Heart right ventricle (tissue), 16 donors: ENCODE measurements at regions not wholly inside any gene's neighbourhood (a gene's known extent, or its start where the extent isn't known, plus 50 kb on each side); places are given as distances from the start of the nearest gene placed in this dataset.
"Not testable (repeated sequence)": the region's sequence is repeated elsewhere in the genome, so short reads cannot be mapped to it uniquely, and the experiment has no call there.

ENCODE experiments used
- ATAC-seq, 8 donors: fragments of 200-7000 bp; cut with Tn5 transposase; one replicate each; pipeline ENCODE4 v1.9.1; 2020; ENCODE audit warnings: mild to moderate bottlenecking in 8 of 8, moderate library complexity in 8 of 8, moderate number of reproducible peaks in 1 of 8
- DNase-seq, 2 donors: peaks; one replicate each; pipeline ENCODE4 v3.0.0-alpha.2; 2020
- H3K27ac ChIP-seq, 10 donors: fragments of 200-600 bp; sonication (generic) in 2 of 10; one replicate each; pipeline versions ENCODE4 v1.5.0 to v1.8.0; 2020 to 2022; ENCODE audit warnings: mild to moderate bottlenecking in 3 of 10
- H3K27me3 ChIP-seq, 7 donors: fragments of 200-600 bp; one replicate each; pipeline ENCODE4 v1.8.0; 2021 to 2022; ENCODE audit warnings: mild to moderate bottlenecking in 2 of 7
- H3K36me3 ChIP-seq, 9 donors: fragments of 200-600 bp; sonication (generic) in 1 of 9; one replicate each; pipeline versions ENCODE4 v1.5.0 to v1.8.0; 2020 to 2022; ENCODE audit warnings: mild to moderate bottlenecking in 2 of 9
- H3K4me1 ChIP-seq, 9 donors: fragments of 200-600 bp; sonication (generic) in 1 of 9; one replicate each; pipeline versions ENCODE4 v1.5.0 to v1.8.0; 2020 to 2022; ENCODE audit warnings: mild to moderate bottlenecking in 4 of 9
- H3K4me3 ChIP-seq, 10 donors: fragments of 200-600 bp; sonication (generic) in 2 of 10; one replicate each; pipeline versions ENCODE4 v1.5.0 to v1.8.0; 2020 to 2022; ENCODE audit warnings: mild to moderate bottlenecking in 7 of 10, moderate library complexity in 2 of 10
- H3K9me3 ChIP-seq, 11 donors: fragments of 200-600 bp in 10 of 11; sonication (generic) in 2 of 11; one replicate each; pipeline versions ENCODE4 v1.5.0 to v1.8.0; 2013 to 2022; ENCODE audit warnings: mild to moderate bottlenecking in 2 of 11, control low read depth in 1 of 11, moderate library complexity in 1 of 11
- CTCF ChIP-seq, 9 donors: fragments of 200-600 bp; sonication (generic) in 2 of 9; IDR thresholded peaks; one replicate each; pipeline versions ENCODE4 v1.5.0 to v1.8.0; 2021 to 2022; ENCODE audit warnings: antibody characterized with exemption in 9 of 9, mild to moderate bottlenecking in 5 of 9, moderate library complexity in 1 of 9
- WGBS, 2 donors: extraction: QIAGEN DNeasy Blood & Tissue Kit; methylation state at CpG; one replicate each; pipeline ENCODE4 v1.1.7; 2013; ENCODE audit warnings: inconsistent platforms in 1 of 2; 5-methylcytosine and 5-hydroxymethylcytosine counted together
- intact Hi-C, 10 donors: fragments of 100-400 bp; cut with DNase I; formaldehyde crosslinking; loops; one replicate each; pipeline versions ENCODE4 v1.11.1 to v1.14.2; 2022
- donor health status: Arrhythmogenic right ventricular cardiomyopathy.
- donor health status: ischemic (EF 13 %, LVEDD 7.1; RV severe dilation, severe dysfunction).
- donor health status: healthy with polysubstance abuse.
- donor health status: DM: no; HTN: yes; CAD: no.
- donor health status: DM: no; HTN: no; CAD: no.
- donor health status: ischemic (EF 25% LVEDD 6.9; RV normal size, moderate dysfunction).
- donor health status: ischemic (EF 25% LVEDD 5.7; RV mildly dilated, moderate dysfunction).
- donor health status: healthy.
- donor health status: DM: yes; HTN: yes; CAD: no.
- donor health status: Ischemic cardiomyopathy.
- donor health status: ischemic (EF 35%, LVEDD 5.7; RV mildly dilated, moderate dysfunction).
- donor health status: nonischemic (EF 11% LVEDD 7.7; RV severe dilation, severe dysfunction).
- donor health status: DM: yes; HTN: yes; CAD: no.
- donor health status: PGD.
- donor health status: ischemic (EF 29% LVEDD 5.4; RV normal size, mild dysfunction).
- donor health status: nonischemic (EF 23%, LVEDD 6.1; RV moderate dilation, normal function).

- no peak overlapping the region for H3K27ac ChIP-seq
- TF ChIP-seq CTCF (IDR thresholded peaks at IDR 0.05): no peak
- no peaks in the 10 kb centered on the region for H3K27me3 ChIP-seq
- no peaks in the 10 kb centered on the region for H3K9me3 ChIP-seq
- WGBS, 2 donors: 58 to 62% methylated on average over 4 of the region's 4 CpGs
- H3K36me3 ChIP-seq: no peaks in the 10 kb centered on the region
- ATAC-seq (no peak), DNase-seq (no peak)
- H3K4me1 ChIP-seq: peaks cover 0 to 7% (median 0%) of the 10 kb centered on the region in 9 donors
- H3K4me3 ChIP-seq: no peak overlapping the region
- intact Hi-C loops: no loop called here
These were observed 157.5 kb upstream of the ATF7IP start for GRCh38 chr12:14207905-14208551.

GRCh38 chr12:14211947-14212387 is 153.5 kb upstream of the ATF7IP start:
- peak in 2 of 8 donors; percentile 32 to 34 for ATAC-seq
- Histone ChIP-seq H3K4me1 (peaks cover 0 to 12% (median 0%) of the 10 kb centered on the region in 9 donors), H3K27ac (no peak overlapping the region), H3K4me3 (no peak overlapping the region), H3K36me3 (no peaks in the 10 kb centered on the region), H3K9me3 (peaks cover 0 to 7% (median 0%) of the 10 kb centered on the region in 11 donors), H3K27me3 (no peaks in the 10 kb centered on the region)
- no peak for DNase-seq
- no peak for TF ChIP-seq CTCF (IDR thresholded peaks at IDR 0.05)
- 53 to 66% methylated on average over 3 of the region's 3 CpGs for WGBS, 2 donors
- intact Hi-C loops: no loop called here

- Histone ChIP-seq H3K4me1 (peaks cover 0 to 12% (median 0%) of the 10 kb centered on the region in 9 donors), H3K4me3 (no peak overlapping the region), H3K9me3 (peaks cover 0 to 8% (median 0%) of the 10 kb centered on the region in 11 donors), H3K27ac (no peak overlapping the region), H3K27me3 (no peaks in the 10 kb centered on the region), H3K36me3 (no peaks in the 10 kb centered on the region)
- 58 to 69% methylated on average over 1 of the region's 1 CpG for WGBS, 2 donors
- DNase-seq (no peak), ATAC-seq (no peak)
- TF ChIP-seq CTCF (IDR thresholded peaks at IDR 0.05): no peak
- intact Hi-C loops: no loop called here
These were observed 151.9 kb upstream of the ATF7IP start for GRCh38 chr12:14213542-14213941.

- intact Hi-C loops: no loop called here
These were observed 151.0 kb upstream of the ATF7IP start for GRCh38 chr12:14214495-14214894.

GRCh38 chr12:14215949-14216348 is 149.5 kb upstream of the ATF7IP start:
- H3K36me3 ChIP-seq, DNase-seq, H3K9me3 ChIP-seq, H3K27ac ChIP-seq, ATAC-seq, H3K4me3 ChIP-seq, H3K27me3 ChIP-seq, intact Hi-C loops: not testable (repeated sequence)
- H3K4me1 ChIP-seq: peaks cover 0 to 12% (median 0%) of the 10 kb centered on the region in 9 donors
- WGBS, 2 donors: 96 to 97% methylated on average over 7 of the region's 7 CpGs

More at GRCh38 chr12:14214495-14214894, 151.0 kb upstream of the ATF7IP start:
- peak in 4 of 8 donors; percentile 31 to 71 (median 59) for ATAC-seq
- Histone ChIP-seq H3K4me3 (no peak overlapping the region), H3K27me3 (no peaks in the 10 kb centered on the region), H3K9me3 (peaks cover 0 to 8% (median 0%) of the 10 kb centered on the region in 11 donors), H3K36me3 (no peaks in the 10 kb centered on the region), H3K4me1 (peaks cover 0 to 12% (median 0%) of the 10 kb centered on the region in 9 donors), H3K27ac (no peak overlapping the region)
- WGBS, 2 donors: 83 to 92% methylated on average over 1 of the region's 1 CpG
- DNase-seq: peak in 1 of 2 donors; percentile 19
- TF ChIP-seq CTCF (IDR thresholded peaks at IDR 0.05): no peak
